Ishikawa (cell line): ENCODE measurements at regions not wholly inside any gene's neighbourhood (a gene's known extent, or its start where the extent isn't known, plus 50 kb on each side); places are given as distances from the start of the nearest gene placed in this dataset.

Source experiments
- RAD21 ChIP-seq: IDR thresholded peaks from 2 replicates; pipeline ENCODE4 v1.6.1; 2012; ENCODE audit warnings: low read depth
- TEAD4 ChIP-seq: IDR thresholded peaks from 2 replicates; pipeline ENCODE4 v1.6.1; 2012
- USF1 ChIP-seq: IDR thresholded peaks from 2 replicates; pipeline ENCODE4 v1.6.1; 2012
- ZBTB7A ChIP-seq: IDR thresholded peaks from 2 replicates; pipeline ENCODE4 v1.6.1; 2012; ENCODE audit warnings: low read depth

GRCh38 chr6:113786168-113786567 lies 71.0 kb upstream of the MARCKS start:
- no peak for TF ChIP-seq RAD21
- TF ChIP-seq ZBTB7A, result no peak
- TF ChIP-seq TEAD4, result no peak
- no peak for TF ChIP-seq USF1
